ENCODE measurements at regions not wholly inside any gene's neighbourhood (a gene's known extent, or its start where the extent isn't known, plus 50 kb on each side); places are given as distances from the start of the nearest gene placed in this dataset.

GRCh38 chr1:36743286-36744005 is 260.7 kb upstream of the CSF3R start:
- peak; percentile 42 for DNase-seq

GRCh38 chr1:36741066-36741465 is 258.4 kb upstream of the CSF3R start:
- no peak for DNase-seq

- DNase-seq = no peak
These were observed 257.7 kb upstream of the CSF3R start for GRCh38 chr1:36740446-36740845.

- no peak for DNase-seq
These were observed 257.1 kb upstream of the CSF3R start for GRCh38 chr1:36739703-36740289.

GRCh38 chr1:36738245-36738644 is 255.5 kb upstream of the CSF3R start:
- DNase-seq = no peak

GRCh38 chr1:36737767-36738166 is 255.1 kb upstream of the CSF3R start:
- DNase-seq = no peak

- no peak for DNase-seq
These were observed 254.4 kb upstream of the CSF3R start for GRCh38 chr1:36737038-36737555.

GRCh38 chr1:36735939-36736730 is 253.4 kb upstream of the CSF3R start:
- no peak for DNase-seq

GRCh38 chr1:36735436-36735835 is 252.7 kb upstream of the CSF3R start:
- no peak for DNase-seq

- DNase-seq = no peak
These were observed 251.6 kb upstream of the CSF3R start for GRCh38 chr1:36734356-36734755.

- no peak for DNase-seq
These were observed 251.0 kb upstream of the CSF3R start for GRCh38 chr1:36733748-36734147.

GRCh38 chr1:36732015-36732356 is 249.3 kb upstream of the CSF3R start:
- DNase-seq = no peak

- DNase-seq = no peak
These were observed 248.7 kb upstream of the CSF3R start for GRCh38 chr1:36731226-36732014.

GRCh38 chr1:36730599-36730998 is 247.9 kb upstream of the CSF3R start:
- no peak for DNase-seq

- DNase-seq = no peak
These were observed 247.2 kb upstream of the CSF3R start for GRCh38 chr1:36729716-36730510.

GRCh38 chr1:36729289-36729688 is 246.6 kb upstream of the CSF3R start:
- no peak for DNase-seq

- DNase-seq = no peak
These were observed 246.1 kb upstream of the CSF3R start for GRCh38 chr1:36728846-36729245.

GRCh38 chr1:36728051-36728450 is 245.3 kb upstream of the CSF3R start:
- no peak for DNase-seq

GRCh38 chr1:36725151-36725550 is 242.4 kb upstream of the CSF3R start:
- DNase-seq = no peak

- DNase-seq = no peak
These were observed 241.1 kb upstream of the CSF3R start for GRCh38 chr1:36723813-36724212.

- no peak for DNase-seq
These were observed 240.2 kb upstream of the CSF3R start for GRCh38 chr1:36722871-36723270.

GRCh38 chr1:36721261-36721660 is 238.5 kb upstream of the CSF3R start:
- no peak for DNase-seq
